H1 (cell line): ENCODE measurements at regions not wholly inside any gene's neighbourhood (a gene's known extent, or its start where the extent isn't known, plus 50 kb on each side); places are given as distances from the start of the nearest gene placed in this dataset.

ENCODE experiments used
- BACH1 ChIP-seq: IDR thresholded peaks from 2 replicates; pipeline ENCODE4 v1.6.1; 2012; ENCODE audit warnings: low read length, improper control_type of control experiment
- EGR1 ChIP-seq: IDR thresholded peaks from 2 replicates; pipeline ENCODE4 v1.6.1; 2011; ENCODE audit warnings: low read depth, low read length, borderline replicate concordance
- EZH2 ChIP-seq: fragments of 200-600 bp; sonication (generic); IDR thresholded peaks from 2 replicates; pipeline ENCODE4 v1.7.1; 2012; ENCODE audit warnings: low read depth, mild to moderate bottlenecking, moderate library complexity, low read length, inconsistent platforms; ENCODE audit not compliant: severe bottlenecking
- KDM5A ChIP-seq: fragments of 200-600 bp; IDR thresholded peaks from 2 replicates; pipeline ENCODE4 v1.7.1; 2012; ENCODE audit warnings: mild to moderate bottlenecking, low read length, inconsistent platforms, mixed read lengths
- SIRT6 ChIP-seq: IDR thresholded peaks from one replicate; pipeline ENCODE4 v1.7.1; 2012; ENCODE audit warnings: low read length, inconsistent platforms
- TAF1 ChIP-seq: IDR thresholded peaks from 2 replicates; pipeline ENCODE4 v1.6.1; 2011; ENCODE audit warnings: mild to moderate bottlenecking, low read depth, low read length
- TF ChIP-seq, protein P1 (sequence below), 3 experiments: IDR thresholded peaks; 1 replicate in 2 of 3; 2 replicates in 1 of 3; pipeline versions ENCODE4 v1.5.1 to v1.6.1; 2011; ENCODE audit warnings: low read length in 3 of 3, mild to moderate bottlenecking in 3 of 3, inconsistent platforms in 2 of 3, low read depth in 1 of 3, moderate library complexity in 1 of 3; ENCODE audit not compliant: insufficient read depth in 1 of 3; ENCODE audit errors: control extremely low read depth in 1 of 3
- TF ChIP-seq, protein P2 (sequence below): IDR thresholded peaks from 2 replicates; pipeline ENCODE4 v1.6.1; 2011; ENCODE audit warnings: low read depth, mild to moderate bottlenecking, low read length; ENCODE audit not compliant: insufficient read depth

DNA sequence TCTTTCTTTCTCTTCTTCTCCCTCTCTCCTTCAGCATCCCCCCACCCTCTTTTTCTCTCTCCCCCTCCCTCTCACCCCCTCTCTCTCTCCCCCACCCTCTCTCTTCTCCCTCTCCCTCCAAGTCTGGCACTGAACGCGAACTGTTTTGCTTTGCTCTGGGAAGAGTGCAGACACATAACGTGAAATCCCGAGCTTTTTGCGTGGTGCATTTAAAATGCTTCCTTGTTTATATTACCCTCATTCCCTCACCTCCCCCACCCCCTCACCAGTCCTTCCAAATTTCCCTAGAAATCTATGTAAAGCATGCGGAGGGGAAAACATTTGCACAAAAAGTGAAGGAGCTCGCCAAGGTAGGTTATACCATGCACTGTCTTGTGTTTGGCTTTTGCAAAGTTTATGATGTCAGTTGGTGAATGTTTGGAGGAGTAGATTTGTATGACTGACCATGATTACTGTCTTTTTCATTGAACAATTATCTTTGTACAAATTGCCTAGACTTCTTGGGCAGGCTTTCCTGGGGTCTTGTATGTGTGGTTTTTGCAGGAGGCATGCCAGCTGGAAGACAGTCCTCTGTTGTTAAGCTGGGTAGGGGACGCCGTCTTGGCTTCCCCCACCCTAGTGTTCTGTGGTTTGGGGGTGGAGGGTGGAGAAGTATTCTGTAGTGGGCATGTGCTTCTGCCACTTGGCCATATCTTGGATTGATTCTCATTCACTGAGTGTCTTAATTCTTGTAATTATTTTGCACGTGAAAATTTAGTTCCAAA is 123.7 kb upstream of the HSD17B12 start (continued):
- no peak for TF ChIP-seq EGR1
- TF ChIP-seq EZH2 = no peak
- TF ChIP-seq KDM5A = no peak
- TF ChIP-seq SIRT6 = no peak
- TF ChIP-seq, protein P1, sequence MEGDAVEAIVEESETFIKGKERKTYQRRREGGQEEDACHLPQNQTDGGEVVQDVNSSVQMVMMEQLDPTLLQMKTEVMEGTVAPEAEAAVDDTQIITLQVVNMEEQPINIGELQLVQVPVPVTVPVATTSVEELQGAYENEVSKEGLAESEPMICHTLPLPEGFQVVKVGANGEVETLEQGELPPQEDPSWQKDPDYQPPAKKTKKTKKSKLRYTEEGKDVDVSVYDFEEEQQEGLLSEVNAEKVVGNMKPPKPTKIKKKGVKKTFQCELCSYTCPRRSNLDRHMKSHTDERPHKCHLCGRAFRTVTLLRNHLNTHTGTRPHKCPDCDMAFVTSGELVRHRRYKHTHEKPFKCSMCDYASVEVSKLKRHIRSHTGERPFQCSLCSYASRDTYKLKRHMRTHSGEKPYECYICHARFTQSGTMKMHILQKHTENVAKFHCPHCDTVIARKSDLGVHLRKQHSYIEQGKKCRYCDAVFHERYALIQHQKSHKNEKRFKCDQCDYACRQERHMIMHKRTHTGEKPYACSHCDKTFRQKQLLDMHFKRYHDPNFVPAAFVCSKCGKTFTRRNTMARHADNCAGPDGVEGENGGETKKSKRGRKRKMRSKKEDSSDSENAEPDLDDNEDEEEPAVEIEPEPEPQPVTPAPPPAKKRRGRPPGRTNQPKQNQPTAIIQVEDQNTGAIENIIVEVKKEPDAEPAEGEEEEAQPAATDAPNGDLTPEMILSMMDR (IDR thresholded peaks at IDR 0.05; ENCODE audit: control extremely low read depth in 1 of 3, insufficient read depth in 1 of 3, low read depth in 1 of 3, low read length in 3 of 3) = no peak
- TF ChIP-seq BACH1 = no peak
- no peak for TF ChIP-seq TAF1
- TF ChIP-seq, protein P2, sequence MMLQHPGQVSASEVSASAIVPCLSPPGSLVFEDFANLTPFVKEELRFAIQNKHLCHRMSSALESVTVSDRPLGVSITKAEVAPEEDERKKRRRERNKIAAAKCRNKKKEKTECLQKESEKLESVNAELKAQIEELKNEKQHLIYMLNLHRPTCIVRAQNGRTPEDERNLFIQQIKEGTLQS = no peak
